Cerebellar nuclear complex (tissue), 1 donor: ENCODE measurements at regions not wholly inside any gene's neighbourhood (a gene's known extent, or its start where the extent isn't known, plus 50 kb on each side); places are given as distances from the start of the nearest gene placed in this dataset.

ENCODE experiments used
- DNase-seq, 2 experiments: peaks; one replicate each; lab custom pipeline; 2025; lab: John Stamatoyannopoulos, UW

DNA sequence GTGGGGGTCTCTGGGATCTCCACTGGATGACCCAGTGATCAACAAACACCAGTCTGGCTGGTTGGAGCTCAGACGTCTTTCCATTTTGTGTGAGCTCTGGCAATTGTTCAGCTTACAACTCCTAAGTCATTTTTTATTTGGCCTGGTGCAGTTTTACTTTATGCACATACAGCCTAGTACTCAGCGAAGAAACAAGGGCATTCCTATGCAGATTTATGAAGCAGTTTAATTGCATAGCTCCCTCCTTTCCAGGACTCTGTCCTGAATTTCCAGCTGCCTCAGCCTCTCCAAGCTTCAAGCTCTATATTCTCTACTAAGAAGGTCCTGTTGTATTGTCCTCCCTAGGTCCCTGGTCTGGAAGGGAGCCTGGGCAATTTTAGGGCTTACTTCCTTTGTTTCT is 145.6 kb upstream of the GALNT17 start:
- DNase-seq, result no peak

DNA sequence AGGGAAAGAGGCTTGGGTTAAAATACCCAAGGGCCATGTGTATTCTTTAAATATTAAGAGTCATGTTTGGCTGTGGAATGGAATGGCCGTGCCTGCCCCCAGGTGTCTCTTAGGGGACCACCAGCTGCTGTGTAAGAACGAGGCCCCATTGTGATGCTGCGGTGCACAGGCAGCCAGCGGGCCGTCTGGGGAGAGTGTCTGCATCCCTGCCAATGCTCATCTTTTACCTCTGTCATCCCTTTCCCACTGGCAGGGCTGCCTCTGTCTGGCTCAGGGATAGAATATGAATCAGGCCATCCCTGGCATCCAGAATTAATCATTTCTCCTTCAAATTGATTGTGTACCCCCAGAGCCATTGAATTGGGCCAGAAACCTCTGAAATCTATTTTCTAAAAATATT is 137.8 kb upstream of the GALNT17 start:
- no peak for DNase-seq

DNA sequence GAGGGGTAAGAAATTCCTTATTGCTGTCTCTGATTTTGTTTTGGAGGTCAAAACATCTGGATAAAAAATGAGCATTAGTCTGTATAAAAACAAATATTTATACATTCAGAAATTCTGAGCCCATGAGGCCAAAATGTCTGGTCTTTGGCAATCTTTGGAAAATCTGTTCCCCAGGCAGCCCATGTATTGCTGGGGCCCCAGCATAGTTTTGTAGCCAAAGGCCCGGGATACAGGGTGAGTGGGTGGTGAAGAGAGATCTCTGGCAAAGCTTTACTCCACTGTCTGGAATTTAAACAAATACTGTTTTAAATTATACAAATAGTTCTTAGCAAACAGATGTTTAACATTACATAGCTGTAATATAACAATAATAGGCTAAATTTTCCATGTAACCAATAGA is 134.7 kb upstream of the GALNT17 start:
- no peak for DNase-seq

DNA sequence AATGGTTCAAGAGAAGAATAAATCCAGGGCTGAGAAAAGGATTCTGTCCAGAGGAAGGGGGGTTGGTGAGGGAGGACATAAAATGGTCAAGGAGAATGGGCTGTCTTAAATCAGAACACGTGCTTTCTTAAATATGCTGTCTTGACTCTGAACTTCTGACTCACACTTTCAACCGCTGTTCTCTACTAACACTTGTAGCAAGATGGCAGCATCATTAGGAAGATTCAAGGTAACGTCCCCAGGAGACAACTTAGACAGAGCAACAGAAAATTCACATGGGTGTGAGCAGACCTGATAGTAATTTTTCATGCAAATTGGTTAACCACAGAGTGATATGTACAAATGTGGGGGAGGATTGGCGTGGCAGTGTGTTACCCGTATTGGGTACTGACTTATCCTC is 126.8 kb upstream of the GALNT17 start:
- DNase-seq, result no peak

DNA sequence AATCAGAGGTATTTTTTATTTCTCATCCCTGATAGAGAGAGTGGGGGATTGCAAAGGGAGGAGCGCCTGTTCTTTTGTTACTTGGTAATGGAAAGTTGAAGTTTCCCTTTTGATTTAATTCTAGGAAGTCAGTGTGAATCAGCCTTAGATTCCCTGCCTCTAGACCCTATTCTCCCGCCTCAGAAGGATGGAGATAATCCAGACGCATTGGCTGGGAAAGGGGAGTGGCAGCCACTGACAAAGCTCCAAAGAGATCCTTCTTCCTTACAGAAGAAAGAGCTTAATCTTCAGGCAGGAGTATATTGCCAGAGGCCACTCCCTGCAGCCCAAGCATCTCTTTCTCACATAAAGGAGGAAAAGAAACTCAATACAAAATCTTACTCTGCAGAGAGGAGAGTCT is 122.3 kb upstream of the GALNT17 start:
- DNase-seq, result no peak

DNA sequence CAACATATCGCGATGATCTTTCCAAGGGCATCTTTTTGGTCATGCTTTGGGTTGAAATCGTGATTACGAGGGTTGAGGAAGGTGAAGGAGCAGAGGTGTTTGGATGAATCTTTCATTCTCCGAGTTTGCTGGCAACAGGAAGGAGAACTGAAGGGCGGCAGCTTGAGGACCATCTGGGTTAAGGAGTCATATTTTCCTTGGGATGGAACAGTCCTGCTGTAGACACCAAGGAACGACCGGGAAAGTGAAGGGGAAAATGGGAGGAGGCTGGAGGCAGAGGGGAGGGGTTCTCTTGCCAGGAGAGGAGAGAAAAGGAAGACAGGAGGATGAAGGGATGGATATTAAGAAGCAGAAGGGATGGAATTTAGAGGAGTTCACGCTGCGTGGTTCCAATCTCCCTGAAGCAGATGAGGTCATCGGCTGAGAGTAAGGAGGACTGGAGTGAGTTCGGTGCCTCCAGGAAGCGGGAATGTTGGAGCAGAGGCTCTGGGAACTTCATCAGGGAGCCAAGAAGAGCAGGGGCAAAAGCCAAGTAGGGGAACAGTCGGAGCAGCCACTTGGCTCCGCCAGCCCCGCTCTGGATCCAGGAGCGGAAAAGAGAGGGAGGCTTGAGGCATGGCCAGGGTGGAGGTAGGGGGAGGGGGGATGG is 116.6 kb upstream of the GALNT17 start:
- no peak for DNase-seq

DNA sequence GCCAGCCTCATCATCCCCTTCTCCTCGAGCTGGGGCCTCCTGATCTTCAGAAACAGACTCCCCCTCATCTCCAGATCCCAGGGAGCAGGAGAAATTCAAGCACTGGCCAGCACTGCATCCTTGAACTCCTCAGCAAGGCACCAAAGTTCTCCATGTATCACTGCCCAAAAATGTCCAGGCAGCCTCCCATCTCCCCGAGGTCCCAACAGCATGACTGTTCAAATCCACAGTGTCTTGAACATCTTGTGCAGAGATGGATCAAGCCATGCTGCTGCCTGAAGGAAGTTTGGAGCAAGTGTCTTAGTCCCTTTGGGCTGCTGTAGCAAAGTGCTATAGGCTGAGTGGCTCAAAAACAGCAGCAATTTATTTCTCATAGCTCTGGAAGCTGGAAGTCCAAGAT is 115.5 kb upstream of the GALNT17 start:
- DNase-seq, result no peak

DNA sequence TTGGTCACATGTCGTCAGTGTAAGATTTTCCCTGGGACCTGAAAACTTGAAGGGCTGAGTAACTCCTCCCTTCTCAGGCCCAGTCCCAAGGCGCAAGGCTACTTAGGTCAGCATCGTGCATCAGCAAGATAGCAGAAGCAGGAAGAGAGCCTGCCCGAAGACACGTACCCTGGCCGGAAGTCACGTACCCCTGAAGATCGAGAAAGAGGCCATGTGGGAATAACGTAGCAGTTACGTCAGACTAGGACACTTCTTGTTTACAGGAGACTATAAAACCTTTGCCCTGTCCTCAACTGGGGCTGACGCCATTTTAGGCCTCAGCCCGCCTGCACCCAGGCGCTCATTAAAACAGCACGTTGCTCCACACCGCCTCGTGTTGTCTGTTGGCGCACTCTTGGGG is 114.3 kb upstream of the GALNT17 start:
- DNase-seq, result no peak

DNA sequence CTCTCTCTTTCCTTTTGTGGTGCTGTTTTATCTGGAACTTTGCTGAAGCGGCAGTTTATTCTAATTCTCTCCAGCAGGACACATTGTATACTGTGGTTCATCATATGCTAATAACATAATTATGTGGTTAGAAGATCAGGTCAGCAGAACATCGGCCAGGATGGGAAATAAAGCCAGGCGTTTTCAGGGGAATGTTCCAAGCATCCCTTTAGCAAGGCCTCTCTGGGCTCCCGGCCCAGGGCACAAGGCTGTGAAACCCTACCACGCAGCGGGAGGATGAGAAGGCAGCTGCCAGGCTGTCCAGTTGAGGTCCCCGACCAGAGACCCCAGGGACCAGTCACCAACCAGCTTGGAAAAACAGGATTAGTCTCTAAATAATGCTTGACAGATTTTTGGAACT is 112.2 kb upstream of the GALNT17 start:
- peak in 1 of 2 experiments; percentile 22 for DNase-seq

DNA sequence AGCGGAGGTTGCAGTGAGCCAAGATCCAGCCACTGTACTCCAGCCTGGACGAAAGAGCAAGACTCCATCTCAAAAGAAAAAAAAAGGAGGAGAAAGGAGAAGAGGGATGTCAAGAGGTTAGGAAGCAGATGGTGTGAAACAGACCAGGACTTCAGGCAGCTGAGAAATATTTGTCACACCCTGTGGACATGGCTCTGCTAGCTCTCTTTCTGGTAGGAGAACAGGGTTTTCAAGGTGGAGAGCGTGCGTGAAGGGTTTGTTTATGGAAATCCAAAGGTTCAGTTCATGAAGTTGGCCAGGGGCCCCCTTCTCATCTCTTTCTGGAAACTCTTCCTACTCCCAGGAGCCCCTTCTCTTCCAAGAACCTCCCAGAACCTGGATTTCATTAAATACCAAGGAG is 110.8 kb upstream of the GALNT17 start:
- DNase-seq, result no peak

DNA sequence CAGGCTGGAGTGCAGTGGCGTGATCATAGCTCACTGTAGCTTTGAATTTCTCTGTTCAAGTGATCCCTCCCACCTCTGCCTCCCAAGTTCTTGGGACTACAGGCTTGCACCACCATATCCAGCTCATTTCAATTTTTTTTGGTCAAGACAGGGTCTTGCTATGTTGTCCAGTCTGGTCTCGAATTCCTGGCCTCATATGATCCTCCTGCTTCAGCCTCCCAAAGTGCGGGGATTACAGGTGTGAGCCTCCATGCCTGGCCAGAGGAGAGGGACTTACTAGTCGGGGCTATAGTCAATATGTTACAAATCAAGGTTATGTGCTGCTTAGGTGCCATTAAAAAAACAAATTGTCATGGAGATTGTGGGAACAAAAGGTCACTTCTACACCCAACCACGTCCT is 105.3 kb upstream of the GALNT17 start:
- no peak for DNase-seq

DNA sequence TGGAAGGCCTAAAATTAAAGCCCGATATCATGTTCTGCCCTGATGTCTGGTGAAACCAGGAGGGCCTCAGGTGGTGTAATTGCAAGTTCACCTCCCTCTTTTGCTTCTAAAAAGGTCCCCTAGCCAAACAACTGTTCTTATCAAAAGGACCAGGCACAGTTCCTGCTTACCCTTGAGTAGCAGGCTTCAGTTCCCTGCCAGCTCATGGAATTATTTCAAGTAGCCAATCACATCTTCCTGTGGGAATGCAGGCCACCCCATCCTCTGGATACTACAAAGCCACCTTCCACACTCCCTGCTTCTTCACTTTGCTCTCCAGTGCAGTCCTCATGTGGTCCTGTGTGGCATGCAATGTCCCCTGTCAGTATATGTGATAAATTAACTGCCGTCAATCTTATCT is 97.7 kb upstream of the GALNT17 start:
- no peak for DNase-seq

DNA sequence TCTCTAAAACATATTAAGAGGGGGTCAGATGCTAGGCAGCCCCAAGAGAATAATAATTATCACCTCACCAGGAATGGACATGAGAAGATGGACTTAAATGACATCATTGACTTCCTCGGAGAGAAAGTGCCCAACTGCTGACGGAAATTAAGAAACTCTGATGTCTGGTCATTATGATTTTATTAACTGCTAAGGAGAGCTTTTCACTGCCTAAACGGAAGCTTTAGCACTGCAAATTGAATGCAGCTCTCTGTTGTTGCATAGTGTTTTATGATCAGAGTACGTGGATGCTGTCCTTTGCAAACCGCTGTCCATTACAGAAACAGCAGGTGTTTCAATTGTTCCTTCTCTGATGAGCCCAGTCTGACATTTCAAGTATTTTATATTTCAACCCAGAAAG is 89.4 kb upstream of the GALNT17 start:
- no peak for DNase-seq

DNA sequence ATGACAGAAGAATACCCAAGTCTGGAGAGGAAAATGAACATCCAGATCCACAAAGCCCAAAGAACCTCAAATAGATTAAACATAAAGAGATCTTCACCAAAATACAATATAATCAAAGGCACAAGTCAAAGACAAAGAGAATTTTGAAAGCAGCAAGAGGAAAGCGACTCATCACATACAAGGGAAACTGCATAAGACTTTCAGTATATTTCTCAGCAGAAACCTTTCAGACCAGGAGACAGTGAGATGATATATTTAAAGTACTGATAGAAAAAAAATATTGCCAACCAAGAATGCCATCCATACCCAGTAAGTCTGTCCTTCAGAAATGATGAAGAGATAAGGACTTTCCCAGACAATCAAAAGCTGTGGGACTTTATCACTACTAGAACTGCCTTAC is 81.5 kb upstream of the GALNT17 start:
- DNase-seq, result no peak

DNA sequence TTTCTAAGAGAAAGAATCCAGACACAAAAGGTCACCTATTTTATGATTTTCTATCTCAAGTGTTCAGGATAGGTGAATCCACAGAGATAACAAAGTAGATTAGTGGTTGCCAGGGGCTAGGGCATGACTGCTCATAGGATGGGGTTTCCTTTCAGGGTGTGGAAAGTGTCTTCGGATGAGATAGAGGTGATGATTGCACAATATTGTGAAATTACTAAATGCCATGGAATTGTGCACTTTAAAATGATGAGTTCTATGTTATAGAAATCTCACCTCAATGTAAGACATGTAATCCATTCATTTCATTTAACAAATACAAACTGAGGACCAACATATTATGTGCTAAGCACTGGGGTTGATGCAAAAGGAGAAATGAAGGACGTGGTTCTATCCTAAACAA is 76.4 kb upstream of the GALNT17 start:
- DNase-seq, result no peak

DNA sequence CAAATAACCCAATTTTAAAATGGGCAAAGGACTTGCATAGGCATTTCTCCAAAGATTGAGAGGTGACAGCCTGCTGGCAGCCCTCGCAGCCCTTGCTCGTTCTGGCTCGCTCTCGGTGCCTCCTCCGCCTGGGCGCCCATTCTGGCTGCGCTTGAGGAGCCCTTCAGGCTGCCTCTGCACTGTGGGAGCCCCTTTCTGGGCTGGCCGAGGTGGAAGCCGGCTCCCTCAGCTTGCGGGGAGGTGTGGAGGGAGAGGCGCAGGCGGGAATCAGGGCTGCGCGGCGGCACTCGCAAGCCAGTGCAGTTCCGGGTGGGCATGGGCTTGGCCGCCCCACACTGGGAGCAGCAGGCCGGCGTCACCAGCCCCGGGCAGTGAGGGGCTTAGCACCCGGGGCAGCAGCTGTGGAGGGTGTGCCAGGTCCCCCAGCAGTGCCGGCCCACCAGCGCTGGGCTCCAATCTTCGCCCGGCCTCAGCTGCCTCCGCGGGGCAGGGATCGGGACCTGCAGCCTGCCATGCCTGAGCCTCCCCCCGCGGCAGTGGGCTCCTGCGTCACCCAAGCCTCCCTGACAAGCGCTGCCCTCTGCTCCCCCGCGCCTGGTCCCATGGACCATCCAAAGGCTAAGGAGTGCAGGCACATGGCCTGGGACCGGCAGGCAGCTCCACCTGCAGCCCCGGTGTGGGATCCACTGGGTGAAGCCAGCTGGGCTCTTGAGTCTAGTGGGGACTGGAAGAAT is 54.0 kb upstream of the GALNT17 start:
- DNase-seq, result no peak
